ENCODE measurements at regions not wholly inside any gene's neighbourhood (a gene's known extent, or its start where the extent isn't known, plus 50 kb on each side); places are given as distances from the start of the nearest gene placed in this dataset.

- TF ChIP-seq POLR2A (IDR thresholded peaks at IDR 0.05; ENCODE audit: low read length) (no peak), GATA1 (IDR thresholded peaks at IDR 0.05; ENCODE audit: low read depth, low read length) (no peak)
Measured at GRCh38 chr16:86707581-86707980, 129.2 kb downstream of the FOXL1 start.

Data from erythroblast (primary cell).